ENCODE measurements at regions not wholly inside any gene's neighbourhood (a gene's known extent, or its start where the extent isn't known, plus 50 kb on each side); places are given as distances from the start of the nearest gene placed in this dataset.

DNA sequence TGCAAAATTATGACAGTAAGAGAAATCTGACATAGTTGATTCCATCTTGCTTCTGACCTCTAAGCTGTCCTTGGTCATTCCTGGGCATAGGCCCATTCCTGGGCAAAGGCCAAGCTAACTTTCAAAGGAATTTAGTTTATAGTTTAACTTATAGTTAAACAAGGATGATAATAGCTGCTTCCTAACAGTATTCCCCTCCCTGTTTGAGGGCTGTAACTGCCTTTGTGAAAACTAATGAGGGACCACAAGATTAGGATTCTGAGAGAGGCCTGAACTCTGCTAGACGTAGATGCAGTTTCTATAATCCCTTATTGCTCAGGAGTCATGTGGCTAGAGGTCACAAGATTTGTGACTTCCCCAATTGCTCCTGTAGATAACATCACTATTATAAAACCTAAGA, 80.2 kb upstream of the ASIC2 start:
- TF ChIP-seq EZH2 (optimal IDR thresholded peaks at IDR 0.05; ENCODE audit: low read depth, low read length) (no peak), CTCF (IDR thresholded peaks at IDR 0.05; ENCODE audit: low read length) (no peak)

All from MM.1S (cell line).